Neural crest cell (in vitro differentiated cells): ENCODE measurements at regions not wholly inside any gene's neighbourhood (a gene's known extent, or its start where the extent isn't known, plus 50 kb on each side); places are given as distances from the start of the nearest gene placed in this dataset.

Source experiments
- DNase-seq: peaks from one replicate; pipeline ENCODE4 v3.0.0; 2021; ENCODE audit warnings: low read depth, mixed read lengths, low spot score
- H3K27ac Mint-ChIP-seq: one replicate; pipeline ENCODE4 v1.8.0; 2021; ENCODE audit warnings: mild to moderate bottlenecking, mixed read lengths; ENCODE audit not compliant: unreplicated experiment
- H3K27me3 Mint-ChIP-seq: 2 replicates; pipeline ENCODE4 v1.8.0; 2021; ENCODE audit warnings: low read depth, mild to moderate bottlenecking, mixed read lengths
- H3K36me3 Mint-ChIP-seq: 2 replicates; pipeline ENCODE4 v1.8.0; 2021; ENCODE audit warnings: low read depth, mild to moderate bottlenecking, mixed read lengths
- H3K4me1 Mint-ChIP-seq: 2 replicates; pipeline ENCODE4 v1.8.0; 2021; ENCODE audit warnings: mixed read lengths
- H3K4me3 Mint-ChIP-seq: one replicate; pipeline ENCODE4 v1.8.0; 2021; ENCODE audit warnings: mild to moderate bottlenecking, mixed read lengths
- H3K9me3 Mint-ChIP-seq: 2 replicates; pipeline ENCODE4 v1.8.0; 2021; ENCODE audit warnings: mixed read lengths
- CTCF ChIP-seq: fragments of 200-600 bp; sonication (generic); conservative IDR thresholded peaks from 2 replicates; pipeline ENCODE4 v1.5.0; 2021; ENCODE audit warnings: antibody characterized with exemption, mild to moderate bottlenecking

- no peak for DNase-seq
- TF ChIP-seq CTCF, result no peak
- H3K27ac Mint-ChIP-seq, result no peak overlapping the region
- no peaks in the 10 kb centered on the region for H3K9me3 Mint-ChIP-seq
- no peaks in the 10 kb centered on the region for H3K36me3 Mint-ChIP-seq
- no peaks in the 10 kb centered on the region for H3K27me3 Mint-ChIP-seq
- H3K4me3 Mint-ChIP-seq, result no peak overlapping the region
- H3K4me1 Mint-ChIP-seq, result no peaks in the 10 kb centered on the region
These were observed 282.5 kb downstream of the TMA16 start for GRCh38 chr4:163776957-163777356.

- Mint-ChIP-seq H3K27me3 (no peaks in the 10 kb centered on the region), H3K9me3 (peaks cover 12% of the 10 kb centered on the region), H3K4me1 (no peaks in the 10 kb centered on the region), H3K4me3 (no peak overlapping the region), H3K36me3 (peaks cover 3% of the 10 kb centered on the region), H3K27ac (no peak overlapping the region)
- DNase-seq, result no peak
- TF ChIP-seq CTCF, result no peak
These were observed 287.2 kb downstream of the TMA16 start for GRCh38 chr4:163781726-163782125.

DNA sequence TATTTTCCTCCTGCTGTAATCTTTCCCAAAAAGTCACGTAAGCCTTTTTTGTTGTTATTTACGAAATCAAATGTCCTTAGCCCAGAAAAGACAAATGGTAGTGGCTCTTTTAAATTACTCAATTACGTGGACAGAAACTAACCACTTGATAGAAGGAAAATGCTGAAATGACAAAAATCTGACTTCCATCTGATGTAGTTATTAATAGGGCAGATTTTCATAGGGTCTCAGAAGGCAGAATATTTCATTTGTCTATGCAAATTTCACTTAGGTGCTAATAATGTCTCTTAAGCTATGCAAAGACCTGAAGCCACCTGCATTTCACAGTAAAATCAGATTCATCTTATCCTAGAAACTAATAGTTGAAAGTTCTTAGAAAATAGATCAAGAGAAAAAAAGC lies 295.7 kb downstream of the TMA16 start:
- H3K27me3 Mint-ChIP-seq, result no peaks in the 10 kb centered on the region
- H3K27ac Mint-ChIP-seq, result no peak overlapping the region
- DNase-seq, result no peak
- no peaks in the 10 kb centered on the region for H3K36me3 Mint-ChIP-seq
- no peaks in the 10 kb centered on the region for H3K4me1 Mint-ChIP-seq
- no peaks in the 10 kb centered on the region for H3K9me3 Mint-ChIP-seq
- TF ChIP-seq CTCF, result no peak
- H3K4me3 Mint-ChIP-seq, result no peak overlapping the region

- H3K27me3 Mint-ChIP-seq, result no peaks in the 10 kb centered on the region
- no peaks in the 10 kb centered on the region for H3K4me1 Mint-ChIP-seq
These were observed 301.4 kb downstream of the TMA16 start for GRCh38 chr4:163795885-163796284.

DNA sequence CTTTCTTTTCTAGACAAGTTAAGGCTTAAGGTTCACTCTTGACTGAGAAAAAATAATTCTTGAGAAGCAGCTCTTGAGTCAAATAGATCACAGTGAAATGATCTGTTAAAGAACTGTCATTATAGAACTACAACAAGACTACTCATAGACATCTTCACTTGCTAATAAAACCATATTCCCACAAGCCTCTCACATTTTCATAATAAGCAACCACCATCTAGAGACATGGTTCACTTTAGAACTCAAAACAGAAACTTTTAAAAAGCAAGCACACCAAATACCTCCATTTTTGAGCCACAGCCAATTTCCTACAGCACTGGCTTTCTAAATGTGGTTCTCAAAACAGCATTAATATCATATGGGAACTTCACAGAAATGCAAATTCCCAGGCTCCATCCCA lies 309.5 kb downstream of the TMA16 start:
- Mint-ChIP-seq H3K9me3 (no peaks in the 10 kb centered on the region), H3K27ac (no peak overlapping the region), H3K27me3 (no peaks in the 10 kb centered on the region), H3K4me3 (no peak overlapping the region), H3K36me3 (no peaks in the 10 kb centered on the region), H3K4me1 (no peaks in the 10 kb centered on the region)
- DNase-seq, result no peak
- no peak for TF ChIP-seq CTCF

More at GRCh38 chr4:163795885-163796284, 301.4 kb downstream of the TMA16 start:
- no peak overlapping the region for H3K4me3 Mint-ChIP-seq
- no peak for DNase-seq
- H3K9me3 Mint-ChIP-seq, result no peaks in the 10 kb centered on the region
- H3K27ac Mint-ChIP-seq, result no peak overlapping the region
- TF ChIP-seq CTCF, result no peak
- no peaks in the 10 kb centered on the region for H3K36me3 Mint-ChIP-seq

DNA sequence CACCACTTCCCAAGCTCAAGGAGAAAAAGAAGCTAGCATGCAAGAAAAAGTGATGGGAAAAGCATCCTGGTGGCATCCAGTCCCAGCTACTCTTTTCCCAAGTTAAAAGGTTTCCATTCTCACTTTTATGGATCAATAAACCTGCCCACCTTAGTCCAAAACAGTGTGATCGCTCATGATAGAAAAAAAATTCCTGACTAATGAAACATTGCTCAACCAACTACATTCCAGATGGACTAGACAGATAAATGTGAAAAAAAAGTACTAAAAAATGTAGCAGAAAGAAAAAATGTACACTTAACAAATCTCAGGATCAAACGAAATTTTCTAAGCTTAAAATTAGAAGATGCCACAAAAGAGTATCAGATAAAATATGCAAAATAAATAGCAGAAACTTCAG lies 312.2 kb downstream of the TMA16 start:
- Mint-ChIP-seq H3K4me3 (no peak overlapping the region), H3K27me3 (no peaks in the 10 kb centered on the region), H3K9me3 (no peaks in the 10 kb centered on the region), H3K36me3 (no peaks in the 10 kb centered on the region), H3K27ac (no peak overlapping the region), H3K4me1 (no peaks in the 10 kb centered on the region)
- DNase-seq, result no peak
- no peak for TF ChIP-seq CTCF
